CD1c-positive myeloid dendritic cell (primary cell): ENCODE measurements at regions not wholly inside any gene's neighbourhood (a gene's known extent, or its start where the extent isn't known, plus 50 kb on each side); places are given as distances from the start of the nearest gene placed in this dataset.

Source experiments
- DNase-seq: peaks from one replicate; pipeline ENCODE4 v3.0.0-alpha.2; 2016; ENCODE audit errors: extremely low spot score

- DNase-seq = no peak
Observed at GRCh38 chr10:131649617-131650016, 251.2 kb upstream of the PPP2R2D start.

- no peak for DNase-seq
Observed at GRCh38 chr10:131650169-131650705, 250.6 kb upstream of the PPP2R2D start.

GRCh38 chr10:131650771-131651673 lies 249.8 kb upstream of the PPP2R2D start:
- no peak for DNase-seq

- no peak for DNase-seq
Observed at GRCh38 chr10:131651674-131652437, 249.0 kb upstream of the PPP2R2D start.

GRCh38 chr10:131652438-131653139 lies 248.2 kb upstream of the PPP2R2D start:
- DNase-seq = no peak

GRCh38 chr10:131653140-131653539 lies 247.7 kb upstream of the PPP2R2D start:
- no peak for DNase-seq

- DNase-seq = no peak
Observed at GRCh38 chr10:131653554-131654470, 247.0 kb upstream of the PPP2R2D start.

GRCh38 chr10:131654471-131655087 lies 246.2 kb upstream of the PPP2R2D start:
- DNase-seq = no peak

GRCh38 chr10:131655101-131655849 lies 245.5 kb upstream of the PPP2R2D start:
- DNase-seq = no peak

GRCh38 chr10:131656009-131656408 lies 244.8 kb upstream of the PPP2R2D start:
- DNase-seq = no peak

GRCh38 chr10:131656431-131656841 lies 244.4 kb upstream of the PPP2R2D start:
- no peak for DNase-seq

GRCh38 chr10:131657318-131657984 lies 243.4 kb upstream of the PPP2R2D start:
- DNase-seq = no peak

GRCh38 chr10:131657985-131658330 lies 242.8 kb upstream of the PPP2R2D start:
- DNase-seq = no peak

GRCh38 chr10:131658476-131659110 lies 242.2 kb upstream of the PPP2R2D start:
- DNase-seq = no peak

GRCh38 chr10:131660427-131660826 lies 240.4 kb upstream of the PPP2R2D start:
- no peak for DNase-seq

- no peak for DNase-seq
Observed at GRCh38 chr10:131662851-131663250, 238.0 kb upstream of the PPP2R2D start.

- no peak for DNase-seq
Observed at GRCh38 chr10:131663351-131663750, 237.5 kb upstream of the PPP2R2D start.

- DNase-seq = no peak
Observed at GRCh38 chr10:131666091-131666490, 234.7 kb upstream of the PPP2R2D start.

GRCh38 chr10:131667047-131667446 lies 233.8 kb upstream of the PPP2R2D start:
- DNase-seq = no peak
